NCI-H524 treated with DMSO at 0.1 percent for 48 hours (cell line): ENCODE measurements at regions not wholly inside any gene's neighbourhood (a gene's known extent, or its start where the extent isn't known, plus 50 kb on each side); places are given as distances from the start of the nearest gene placed in this dataset.

Experiments used
- DNase-seq: peaks from one replicate; lab custom pipeline; 2025; lab: John Stamatoyannopoulos, UW

- DNase-seq = no peak
These were observed 482.6 kb upstream of the SEMA3A start for GRCh38 chr7:84677117-84677732.

- no peak for DNase-seq
These were observed 481.0 kb upstream of the SEMA3A start for GRCh38 chr7:84675633-84676034.

GRCh38 chr7:84674236-84674913 is 479.8 kb upstream of the SEMA3A start:
- no peak for DNase-seq

DNA sequence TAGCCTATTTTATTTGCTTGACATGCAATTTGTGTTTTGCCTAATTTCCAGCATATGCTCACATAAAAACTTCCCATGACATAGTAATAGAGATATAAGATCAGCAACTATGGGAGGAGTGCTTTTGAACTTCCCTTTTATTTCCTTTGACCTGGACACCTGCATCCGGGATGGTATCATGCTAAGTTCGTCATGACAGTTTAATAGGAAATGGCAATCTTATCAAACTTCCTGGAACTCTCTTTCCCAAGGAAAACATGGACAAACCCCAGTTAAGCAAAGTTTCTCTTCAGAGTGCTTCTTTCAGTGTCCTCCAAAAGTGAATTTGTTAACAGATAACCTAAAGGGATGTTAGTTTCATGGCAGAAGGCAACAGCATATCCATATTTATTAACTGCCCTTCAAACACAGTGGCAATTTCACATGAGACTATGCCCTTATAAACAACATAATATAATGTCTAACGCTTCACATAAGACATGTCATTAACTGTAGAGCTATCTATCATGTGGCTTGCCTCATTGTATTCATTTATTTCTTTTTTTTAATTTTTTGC is 474.7 kb upstream of the SEMA3A start:
- DNase-seq = no peak

- no peak for DNase-seq
These were observed 473.5 kb upstream of the SEMA3A start for GRCh38 chr7:84668116-84668515.

DNA sequence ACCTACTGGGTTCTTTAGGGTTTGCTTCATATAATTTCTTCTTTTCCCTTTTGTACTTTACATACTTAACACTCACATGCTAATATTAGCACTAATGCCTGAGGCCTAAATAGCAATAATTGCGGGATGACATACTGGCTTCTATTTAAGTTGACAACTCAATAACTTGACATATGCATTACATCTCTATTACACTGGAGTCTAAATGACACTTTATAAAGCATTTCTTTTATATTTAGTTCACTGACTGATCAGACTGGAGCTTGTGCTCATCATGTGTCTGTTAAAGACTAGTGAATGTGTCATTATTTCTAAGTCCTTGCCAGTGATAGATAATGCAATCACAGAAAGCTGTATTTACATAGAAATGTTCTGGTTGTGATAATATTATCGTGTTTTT is 472.1 kb upstream of the SEMA3A start:
- DNase-seq = no peak

DNA sequence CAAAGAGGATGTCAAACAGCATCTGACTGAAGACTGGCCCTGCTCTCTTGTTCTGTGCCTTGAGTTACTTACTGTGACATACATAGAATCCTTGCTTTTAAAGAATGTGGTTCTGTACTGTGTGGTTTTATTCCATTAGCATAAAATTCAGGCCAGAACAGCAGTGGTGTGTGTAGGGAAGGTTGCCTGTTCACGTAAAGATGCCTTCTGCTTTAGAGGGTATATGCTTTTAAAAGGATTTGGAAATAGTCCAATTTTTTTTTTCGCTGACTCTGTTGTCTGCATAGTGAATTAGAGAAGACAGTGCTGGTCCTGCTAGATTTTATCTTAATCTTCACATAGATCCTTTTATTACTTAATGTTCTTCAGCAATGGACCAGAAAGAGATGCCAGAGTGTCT is 470.8 kb upstream of the SEMA3A start:
- no peak for DNase-seq

DNA sequence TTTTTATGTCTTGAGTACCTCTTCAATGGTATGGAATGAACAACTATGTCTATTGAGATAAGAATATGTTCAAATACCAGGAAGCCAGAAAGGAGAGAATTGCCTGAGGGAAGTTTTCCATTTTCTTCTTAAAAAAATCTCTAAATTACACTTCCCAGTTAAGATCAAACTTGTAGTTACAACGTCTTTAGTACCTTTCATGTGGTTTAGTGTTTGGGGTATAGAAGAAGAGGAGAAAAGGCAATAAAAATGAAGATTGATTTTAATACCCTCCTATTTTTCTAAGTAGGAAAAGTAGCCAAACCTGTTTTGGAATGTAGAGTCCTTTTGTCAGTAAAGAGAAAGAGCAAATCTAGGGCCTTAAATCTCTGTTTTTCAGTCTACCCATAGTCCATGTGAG is 470.0 kb upstream of the SEMA3A start:
- DNase-seq = no peak

DNA sequence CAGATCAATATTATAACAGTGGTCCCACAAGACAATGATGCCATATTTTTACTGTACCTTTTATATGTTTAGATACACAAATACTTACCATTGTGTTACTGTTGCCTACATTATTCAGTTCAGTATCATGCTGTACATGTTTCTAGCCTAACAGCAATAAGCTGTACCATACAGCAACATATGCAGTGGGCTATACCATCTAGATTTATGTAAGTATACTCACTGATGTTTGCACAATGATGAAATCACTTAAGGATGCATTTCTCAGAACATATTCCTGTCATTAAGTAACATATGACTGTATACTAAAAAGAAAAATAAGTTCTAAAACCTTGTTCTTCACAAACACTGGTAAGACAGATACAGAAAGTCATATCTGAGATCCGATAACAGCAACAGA is 468.6 kb upstream of the SEMA3A start:
- no peak for DNase-seq

DNA sequence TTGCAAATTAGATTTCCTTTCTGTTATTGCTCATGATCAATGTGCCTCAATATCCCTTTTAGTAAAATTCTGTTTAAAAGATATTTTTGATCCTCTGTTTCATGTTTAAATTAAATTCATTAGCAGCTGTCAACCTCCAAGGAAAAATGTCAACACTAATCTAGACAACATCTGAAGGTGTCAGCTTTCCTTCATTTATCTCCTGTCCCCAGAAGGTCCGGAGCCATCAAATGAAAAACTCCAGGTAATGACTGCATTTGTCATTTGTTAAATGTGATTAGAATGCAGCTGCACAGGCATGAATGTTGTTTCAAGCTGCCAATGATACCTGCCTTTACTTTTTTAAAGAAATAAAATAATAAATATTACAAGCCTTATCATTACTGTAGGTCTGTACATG is 463.7 kb upstream of the SEMA3A start:
- DNase-seq = no peak

- DNase-seq = no peak
These were observed 459.7 kb upstream of the SEMA3A start for GRCh38 chr7:84654273-84654672.

DNA sequence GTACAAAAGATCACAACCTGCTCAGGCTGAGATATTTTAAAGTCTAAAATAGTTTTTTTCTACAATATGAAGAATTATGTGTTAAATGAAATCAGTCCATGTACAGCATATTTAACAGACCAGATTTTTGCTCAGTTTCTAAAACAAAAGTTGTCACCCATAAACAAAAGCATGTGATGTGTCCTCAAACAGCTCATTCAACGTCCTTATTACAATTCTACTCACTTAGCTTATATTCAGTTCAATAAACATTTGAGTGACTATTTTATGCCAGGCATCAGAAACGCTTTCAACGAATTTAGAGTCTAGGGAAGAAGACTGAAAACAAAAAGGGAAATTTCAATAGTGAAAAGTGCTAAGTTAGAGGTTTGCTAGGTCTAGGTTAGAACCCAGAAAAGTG is 457.3 kb upstream of the SEMA3A start:
- DNase-seq = no peak

DNA sequence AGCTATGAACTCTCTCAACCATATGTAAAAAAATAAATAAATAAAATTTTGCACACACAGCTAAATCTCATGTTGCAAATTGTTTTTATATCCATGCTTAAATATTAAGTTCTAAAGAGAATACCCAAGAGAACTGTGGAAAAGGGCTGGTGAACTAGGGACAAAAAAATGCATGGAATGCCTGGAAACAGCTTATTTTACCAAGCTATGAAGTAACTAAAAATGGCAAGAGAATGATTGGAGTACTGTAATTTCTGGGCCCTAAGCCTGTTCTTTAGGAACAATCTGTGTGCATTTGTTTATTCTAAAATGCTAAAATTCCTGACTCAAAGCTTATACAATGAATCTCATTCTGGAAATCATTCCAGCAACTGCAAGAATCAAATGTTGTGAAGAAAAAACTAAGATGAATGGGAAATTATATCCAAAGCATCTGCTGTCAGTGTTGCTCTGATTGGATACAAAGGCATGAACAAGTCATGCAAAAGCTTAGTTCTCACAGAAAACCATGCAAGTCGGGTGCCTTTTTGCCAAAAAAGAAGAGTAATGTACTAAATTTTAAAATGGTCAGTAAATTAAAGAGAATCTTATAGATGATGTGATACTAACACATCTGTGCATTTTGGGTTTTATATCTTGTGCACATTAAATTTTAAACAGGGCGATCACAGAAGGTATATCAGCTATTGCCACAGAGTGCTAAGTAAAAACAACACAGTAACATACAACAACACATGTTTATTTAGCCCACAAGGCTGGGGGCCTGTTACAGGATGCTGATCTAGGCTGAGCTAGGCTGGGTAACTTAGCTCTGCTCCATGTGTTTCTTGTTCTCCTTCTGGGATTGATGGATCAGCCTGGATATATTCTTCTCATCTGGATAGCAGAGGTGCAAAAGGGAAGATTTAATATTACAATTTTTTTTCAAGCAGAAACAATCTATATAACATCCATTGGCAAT is 453.5 kb upstream of the SEMA3A start:
- no peak for DNase-seq

DNA sequence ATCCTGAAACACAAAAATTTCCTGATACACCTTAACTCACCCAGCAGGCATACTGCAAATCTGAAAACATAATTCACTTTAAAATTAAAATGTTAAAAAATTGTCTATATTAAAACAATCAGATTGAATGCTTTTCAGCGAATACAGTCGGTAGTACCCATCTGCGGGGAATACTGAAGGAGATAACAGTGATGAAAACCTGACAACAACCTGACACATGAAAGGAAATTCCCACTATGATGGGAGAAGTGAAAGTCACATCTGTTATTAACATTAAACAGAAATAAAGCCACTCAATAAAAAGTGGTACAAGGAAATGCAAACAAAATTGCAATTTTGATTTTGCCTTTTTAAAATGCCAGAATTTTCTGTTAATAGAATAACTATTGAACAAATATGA is 448.0 kb upstream of the SEMA3A start:
- DNase-seq = no peak

DNA sequence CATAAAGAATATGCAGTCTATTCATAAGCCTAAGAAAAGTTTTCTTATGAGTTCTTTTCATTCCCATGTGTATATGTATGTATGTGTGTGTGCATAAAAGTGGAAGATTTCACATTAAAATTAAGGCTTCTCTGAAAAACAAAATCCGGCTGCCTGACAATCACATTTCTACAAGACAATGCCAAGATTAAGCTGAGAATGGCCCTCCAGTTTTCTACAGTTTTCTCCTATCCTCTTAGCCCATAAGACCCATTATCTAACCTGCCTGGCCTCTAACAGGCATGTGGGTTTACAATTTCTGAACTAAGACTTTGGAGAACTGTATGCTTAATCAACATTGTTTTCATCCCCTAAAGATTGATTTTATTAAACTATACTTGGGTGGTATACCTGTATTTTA is 446.0 kb upstream of the SEMA3A start:
- no peak for DNase-seq

GRCh38 chr7:84638339-84638697 is 443.7 kb upstream of the SEMA3A start:
- no peak for DNase-seq

DNA sequence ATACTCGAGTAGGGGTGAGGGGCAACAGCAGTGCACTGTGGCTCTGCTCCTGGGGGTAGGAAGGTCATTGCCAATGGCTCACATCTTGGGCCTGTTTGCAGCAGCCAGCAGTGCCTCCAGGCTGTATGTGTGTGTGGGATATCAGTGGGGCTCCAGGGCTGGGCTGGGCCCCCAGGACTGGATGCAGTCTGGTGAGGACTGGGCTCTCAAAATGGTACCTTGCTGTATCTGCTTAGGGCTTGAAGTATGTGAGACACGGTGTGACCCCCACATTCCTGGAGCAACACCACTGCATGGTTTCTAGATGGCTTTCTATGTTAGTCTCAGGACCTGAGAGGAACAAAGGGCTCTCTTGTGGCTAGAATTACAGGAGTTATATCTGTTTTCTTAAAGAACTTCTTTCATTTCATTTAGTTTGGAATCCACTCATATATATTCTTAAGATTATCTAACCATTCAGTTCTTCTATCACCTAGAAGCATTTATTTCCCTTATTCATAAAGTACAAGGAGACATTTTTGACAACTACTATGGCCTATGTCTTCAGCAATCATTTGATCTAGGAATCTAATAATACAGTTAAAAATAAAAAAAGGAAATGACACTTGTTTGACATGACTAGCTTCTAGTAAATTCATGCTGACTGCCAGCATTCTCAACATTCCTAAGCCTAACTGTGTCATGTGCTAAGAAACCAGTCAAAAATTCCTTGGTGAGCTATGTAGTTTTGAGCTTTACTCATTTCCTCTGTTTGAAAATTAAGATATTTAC is 443.2 kb upstream of the SEMA3A start:
- DNase-seq = no peak

DNA sequence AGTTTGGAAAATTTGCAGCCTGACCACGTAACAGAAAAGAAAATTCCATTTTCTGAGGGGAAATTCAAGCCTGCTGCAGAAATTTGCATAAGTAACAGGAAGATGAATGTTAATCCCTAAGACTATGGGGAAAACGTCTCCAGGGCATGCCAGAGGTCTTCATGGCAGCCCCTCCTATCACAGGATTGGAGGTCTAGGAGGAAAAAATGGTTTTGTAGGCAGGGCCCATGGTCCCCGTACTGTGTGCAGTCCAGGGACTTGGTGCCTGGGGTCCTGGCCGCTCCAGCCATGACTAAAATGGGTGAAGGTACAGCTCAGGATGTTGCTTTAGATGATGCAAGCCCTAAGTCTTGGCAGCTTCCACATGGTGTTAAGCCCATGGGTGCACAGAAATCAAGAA is 437.3 kb upstream of the SEMA3A start:
- DNase-seq = no peak

DNA sequence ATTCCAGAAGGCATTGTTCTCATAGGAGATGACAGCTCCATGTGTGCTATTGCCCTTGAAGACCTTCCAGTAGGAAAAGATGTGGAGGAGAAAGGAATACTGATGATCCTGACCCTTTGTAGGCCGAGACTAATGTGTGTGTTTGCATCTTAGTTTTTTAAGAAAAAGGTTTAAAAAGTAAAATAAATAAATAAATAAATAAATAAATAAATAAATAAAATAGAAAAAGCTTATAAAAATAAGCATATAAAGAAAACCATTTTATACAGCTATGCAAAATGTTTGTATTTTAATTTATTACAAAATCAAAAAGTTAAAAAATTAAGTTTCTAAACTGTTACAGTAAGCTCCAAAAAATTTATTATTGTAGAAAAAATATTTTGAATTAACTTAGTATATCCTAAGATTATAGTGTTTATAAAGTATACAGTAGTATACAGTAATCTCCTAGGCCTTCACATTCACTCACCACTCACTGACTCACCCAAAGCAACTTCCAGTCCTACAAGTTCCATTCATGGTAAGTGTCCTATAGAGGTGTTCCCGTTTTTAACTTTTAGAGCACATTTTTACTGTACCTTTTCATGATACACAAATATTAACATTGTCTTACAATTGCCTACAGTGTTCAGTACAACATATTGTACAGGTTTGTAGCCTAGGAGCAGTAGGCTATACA is 435.2 kb upstream of the SEMA3A start:
- DNase-seq = no peak

DNA sequence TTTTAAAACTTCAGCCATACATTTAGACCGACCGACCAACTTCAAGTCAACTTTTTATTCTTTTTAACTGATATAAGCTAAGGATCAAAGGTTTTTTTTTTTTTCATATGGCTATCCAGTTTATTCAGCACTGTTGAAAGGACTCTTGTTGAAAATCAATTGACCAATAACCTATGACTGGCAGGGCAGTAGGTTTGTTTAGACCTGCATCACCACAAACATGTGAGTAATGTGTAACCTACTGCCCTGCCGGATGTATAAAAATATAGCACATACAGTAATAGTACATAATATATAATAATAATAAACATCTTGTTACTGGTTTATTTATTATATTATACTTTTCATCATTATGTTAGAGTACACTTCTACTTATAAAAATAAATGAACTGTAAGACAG is 434.6 kb upstream of the SEMA3A start:
- DNase-seq = no peak

DNA sequence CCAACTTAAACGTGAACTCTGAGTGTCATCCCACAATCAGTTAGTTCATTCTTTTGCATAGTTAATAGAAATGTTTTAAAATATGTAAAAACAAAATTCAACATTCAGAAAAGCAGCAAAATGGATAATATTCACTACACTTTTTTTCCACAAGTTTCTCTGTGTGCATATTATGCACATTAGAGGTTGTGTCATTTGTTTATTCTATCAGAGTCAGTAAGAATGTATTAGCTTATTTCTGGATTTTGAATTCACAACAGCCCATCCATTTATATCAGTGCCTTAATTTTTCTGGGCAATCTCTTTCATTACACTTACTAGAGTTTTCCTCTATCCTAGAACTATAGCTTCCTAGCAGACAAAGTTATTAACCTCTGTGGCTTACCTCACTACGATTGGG is 432.7 kb upstream of the SEMA3A start:
- DNase-seq = no peak
